A549 (cell line): ENCODE measurements at regions not wholly inside any gene's neighbourhood (a gene's known extent, or its start where the extent isn't known, plus 50 kb on each side); places are given as distances from the start of the nearest gene placed in this dataset.
A peak's percentile ranks its signal among the peaks of the same experiment; 100 is the strongest.

ENCODE experiments used
- ATAC-seq, 2 experiments: fragments of 200-7000 bp in 1 of 2; fragments of >200 bp in 1 of 2; cut with Nextera tagmentation in 1 of 2; cut with Tn5 transposase in 1 of 2; 3 replicates each; pipeline versions ENCODE4 v1.8.0 to v1.9.1; 2018 to 2020; ENCODE audit warnings: mild to moderate bottlenecking in 1 of 2, moderate library complexity in 1 of 2
- CTCF ChIA-PET: fragments of 300-600 bp; sonication (Branson Sonifier 250); formaldehyde crosslinking; extraction: SDS; loops from one replicate; lab custom pipeline; 2021; ENCODE audit warnings: antibody characterized with exemption, inconsistent platforms; lab: Yijun Ruan, JAX
- POLR2A ChIA-PET: fragments of 350-600 bp; formaldehyde crosslinking; extraction: SDS; loops from one replicate; lab custom pipeline; 2021; ENCODE audit warnings: antibody characterized with exemption, inconsistent platforms; lab: Yijun Ruan, JAX
- DNase-seq, 2 experiments: peaks; one replicate each; pipeline versions ENCODE4 v3.0.0 to v3.0.0-alpha.2; 2011 to 2016; ENCODE audit warnings: low read depth in 1 of 2, low spot score in 1 of 2
- FAIRE-seq: peaks from 2 replicates; lab custom pipeline; 2011; peaks lifted over from hg19 to GRCh38; lab: Jason Lieb, UNC
- H3K27ac ChIP-seq, 2 experiments: fragments of >200 bp; sonication (Bioruptor Twin); formaldehyde crosslinking; 3 replicates each; pipeline ENCODE4 v1.5.1; 2016 to 2017
- H3K4me1 ChIP-seq: fragments of >200 bp; sonication (Bioruptor Twin); formaldehyde crosslinking; 3 replicates; pipeline ENCODE4 v1.6.1; 2016
- H3K4me2 ChIP-seq: fragments of >200 bp; sonication (Bioruptor Twin); formaldehyde crosslinking; 3 replicates; pipeline ENCODE4 v1.6.1; 2016
- H3K4me3 ChIP-seq: fragments of >200 bp; sonication (Bioruptor Twin); formaldehyde crosslinking; 3 replicates; pipeline ENCODE4 v1.5.1; 2016
- H3K9me3 ChIP-seq: fragments of >200 bp; sonication (Bioruptor Twin); formaldehyde crosslinking; 3 replicates; pipeline ENCODE4 v1.6.1; 2016
- ATOH8 ChIP-seq: fragments of 250-450 bp; sonication (Bioruptor Pico); IDR thresholded peaks from 2 replicates; pipeline ENCODE4 v1.5.0; 2020; ENCODE audit warnings: low read depth, mild to moderate bottlenecking, moderate library complexity
- CEBPB ChIP-seq, 2 experiments: fragments of >200 bp in 1 of 2; sonication (Bioruptor Twin) in 1 of 2; formaldehyde crosslinking in 1 of 2; IDR thresholded peaks; 2 replicates each; pipeline ENCODE4 v1.6.1; 2012 to 2016
- CTCF ChIP-seq: fragments of >200 bp; sonication (Bioruptor Twin); formaldehyde crosslinking; IDR thresholded peaks from 3 replicates; pipeline ENCODE4 v1.5.1; 2016
- FOSL2 ChIP-seq, 2 experiments: fragments of 450-650 bp in 1 of 2; fragments of >200 bp in 1 of 2; sonication (Bioruptor Twin) in 1 of 2; formaldehyde crosslinking; IDR thresholded peaks; 2 replicates each; pipeline versions ENCODE4 v1.5.0 to v1.6.1; 2016 to 2020; ENCODE audit warnings: mild to moderate bottlenecking in 1 of 2, moderate library complexity in 1 of 2
- FOXS1 ChIP-seq: fragments of 250-450 bp; sonication (Bioruptor Pico); IDR thresholded peaks from 2 replicates; pipeline ENCODE4 v1.5.0; 2020; ENCODE audit warnings: mild to moderate bottlenecking, moderate library complexity
- GATA3 ChIP-seq: IDR thresholded peaks from 2 replicates; pipeline ENCODE4 v1.6.1; 2012; ENCODE audit warnings: borderline replicate concordance
- HOXB13 ChIP-seq: fragments of 250-450 bp; sonication (Bioruptor Pico); IDR thresholded peaks from 2 replicates; pipeline ENCODE4 v1.5.0; 2020; ENCODE audit warnings: low read depth, mild to moderate bottlenecking, moderate library complexity
- HOXB5 ChIP-seq: fragments of 250-450 bp; sonication (Bioruptor Pico); IDR thresholded peaks from 2 replicates; pipeline ENCODE4 v1.5.0; 2020; ENCODE audit warnings: mild to moderate bottlenecking, moderate library complexity
- JUNB ChIP-seq: fragments of >200 bp; sonication (Bioruptor Twin); formaldehyde crosslinking; IDR thresholded peaks from 2 replicates; pipeline ENCODE4 v1.6.1; 2016
- KDM5A ChIP-seq: fragments of 200-600 bp; sonication (generic); IDR thresholded peaks from 2 replicates; pipeline ENCODE4 v1.6.1; 2016; ENCODE audit warnings: antibody characterized with exemption, mild to moderate bottlenecking
- MAFK ChIP-seq: fragments of 450-650 bp; IDR thresholded peaks from 2 replicates; pipeline ENCODE4 v1.6.1; 2014; ENCODE audit not compliant: partially characterized antibody
- MAZ ChIP-seq: fragments of 150-350 bp; IDR thresholded peaks from 2 replicates; pipeline ENCODE4 v1.6.1; 2014; ENCODE audit warnings: antibody characterized with exemption, low read depth, low read length, borderline replicate concordance
- PHF8 ChIP-seq: fragments of 200-600 bp; sonication (generic); IDR thresholded peaks from 2 replicates; pipeline ENCODE4 v1.6.1; 2016; ENCODE audit warnings: low read depth, mild to moderate bottlenecking, antibody characterized with exemption, moderate library complexity, borderline replicate concordance
- RAD21 ChIP-seq, 2 experiments: fragments of >200 bp in 1 of 2; sonication (Bioruptor Twin) in 1 of 2; formaldehyde crosslinking in 1 of 2; IDR thresholded peaks in 1 of 2; conservative IDR thresholded peaks in 1 of 2; 2 replicates in 1 of 2; 3 replicates in 1 of 2; pipeline ENCODE4 v1.6.1; 2012 to 2018; ENCODE audit warnings: inconsistent platforms in 1 of 2
- SMC3 ChIP-seq: fragments of >200 bp; sonication (Bioruptor Twin); formaldehyde crosslinking; IDR thresholded peaks from 3 replicates; pipeline ENCODE4 v1.6.1; 2018; ENCODE audit warnings: inconsistent platforms
- TP53 ChIP-seq: fragments of 250-450 bp; sonication (Bioruptor Pico); IDR thresholded peaks from 2 replicates; pipeline ENCODE4 v1.5.0; 2021; ENCODE audit warnings: mild to moderate bottlenecking, moderate library complexity
- ZC3H11A ChIP-seq: fragments of 450-650 bp; IDR thresholded peaks from 2 replicates; pipeline ENCODE4 v1.6.1; 2014; ENCODE audit warnings: antibody characterized with exemption, mild to moderate bottlenecking
- ZSCAN20 ChIP-seq: fragments of 250-450 bp; sonication (Bioruptor Pico); IDR thresholded peaks from 2 replicates; pipeline ENCODE4 v1.8.0; 2022; ENCODE audit warnings: mild to moderate bottlenecking, moderate library complexity
- WGBS: methylation state at CpG from one replicate; pipeline ENCODE4 v1.1.6; 2017; ENCODE audit errors: missing lambda C conversion rate; 5-methylcytosine and 5-hydroxymethylcytosine counted together

GRCh38 chr3:84092907-84093306 lies 865.9 kb upstream of the CADM2 start:
- TF ChIP-seq ZC3H11A (no peak), KDM5A (no peak), MAZ (no peak), HOXB13 (CRISPR knock-in tag) (no peak), ATOH8 (CRISPR knock-in tag) (no peak), GATA3 (no peak), TP53 (no peak), SMC3 (no peak)
- TF ChIP-seq, all 56 proteins: peak for 0
- DNase-seq (no peak), FAIRE-seq (peak; percentile 32), ATAC-seq (no peak)
- no peaks in the 10 kb centered on the region for H3K9me3 ChIP-seq
- 26% methylated on average over 2 of the region's 2 CpGs for WGBS
- no peak overlapping the region for H3K27ac ChIP-seq
- no peak overlapping the region for H3K4me3 ChIP-seq
- no peak overlapping the region for H3K4me2 ChIP-seq
- POLR2A ChIA-PET: no interaction called here
- CTCF ChIA-PET: no interaction called here
- H3K4me1 ChIP-seq: no peaks in the 10 kb centered on the region

DNA sequence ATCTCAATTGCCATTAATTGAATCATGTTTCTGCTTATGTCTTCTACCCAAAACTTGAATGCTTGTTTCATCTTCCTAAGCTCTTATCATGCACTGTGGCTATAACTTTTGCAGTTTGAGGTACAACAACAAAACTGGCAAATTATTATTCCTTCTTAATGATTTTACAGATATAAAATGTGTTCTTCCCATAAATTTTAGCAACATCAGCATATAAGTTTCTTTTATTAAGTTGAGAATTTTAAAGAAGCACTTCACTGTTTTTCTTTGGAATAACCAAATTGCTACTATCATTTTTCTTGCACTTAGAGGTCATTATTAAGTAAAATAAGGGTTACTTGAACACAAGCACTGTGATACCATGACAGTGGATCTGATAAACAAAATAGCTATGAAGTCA lies 862.6 kb upstream of the CADM2 start:
- Histone ChIP-seq H3K27ac (no peak overlapping the region), H3K4me2 (no peak overlapping the region), H3K9me3 (no peaks in the 10 kb centered on the region), H3K4me3 (no peak overlapping the region), H3K4me1 (no peaks in the 10 kb centered on the region)
- ChIA-PET POLR2A (no interaction called here), CTCF (no interaction called here)
- TF ChIP-seq MAFK: peak; percentile 80
- no peak for TF ChIP-seq FOXS1 (CRISPR knock-in tag)
- FAIRE-seq (no peak), ATAC-seq (no peak), DNase-seq (no peak)

- Histone ChIP-seq H3K4me2 (peak overlapping the region; percentile 40; the same call in 2 of the 3 replicates), H3K4me3 (no peak overlapping the region), H3K4me1 (no peaks in the 10 kb centered on the region), H3K27ac (no peak overlapping the region), H3K9me3 (no peaks in the 10 kb centered on the region)
- ChIA-PET CTCF (no interaction called here), POLR2A (no interaction called here)
- TF ChIP-seq RAD21 (conservative IDR thresholded peaks at IDR 0.05 in 1 of 2, IDR thresholded peaks at IDR 0.05 in 1 of 2) (no peak), SMC3 (no peak), ZSCAN20 (no peak), PHF8 (no peak)
- FAIRE-seq (no peak), ATAC-seq (no peak), DNase-seq (no peak)
- WGBS: 26% methylated on average over 2 of the region's 2 CpGs
These were observed 857.9 kb upstream of the CADM2 start for GRCh38 chr3:84100861-84101260.

DNA sequence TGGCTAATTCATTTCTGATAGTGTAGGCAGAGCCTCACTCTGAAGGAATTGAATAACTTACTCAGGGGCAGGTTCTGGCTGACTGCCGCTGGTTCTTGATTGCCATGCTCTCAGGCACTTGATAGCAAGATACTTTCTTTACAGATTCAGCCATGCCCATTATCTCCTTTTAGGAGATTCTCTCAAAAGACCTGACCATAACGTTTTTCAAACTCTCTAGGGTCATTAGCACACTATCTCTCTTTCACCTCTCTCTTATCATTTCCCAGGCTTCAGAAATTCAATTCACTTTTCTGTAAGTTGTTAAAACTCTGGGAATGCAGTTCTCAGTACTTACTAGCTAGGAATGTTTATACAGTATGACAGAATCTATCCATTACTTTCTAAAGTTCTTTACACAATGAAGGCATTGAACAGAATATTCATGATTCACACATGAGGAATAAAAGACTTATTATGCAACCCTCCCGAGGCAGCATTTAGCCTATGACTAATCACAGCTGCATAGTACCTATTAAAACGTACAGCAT lies 850.3 kb upstream of the CADM2 start:
- Histone ChIP-seq H3K4me3 (no peak overlapping the region), H3K27ac (peak overlapping the region; percentile 44 to 73; a peak in 5 of 6 replicates), H3K4me2 (peak overlapping the region; percentile 67), H3K9me3 (no peaks in the 10 kb centered on the region), H3K4me1 (peaks cover 23% of the 10 kb centered on the region; the same call in 2 of the 3 replicates)
- ATAC-seq: peak; percentile 88 to 89
- WGBS: 2% methylated on average over 4 of the region's 4 CpGs
- CTCF ChIA-PET: no interaction called here
- peak; percentile 21 to 57 for DNase-seq
- TF ChIP-seq HOXB13 (CRISPR knock-in tag) (no peak), FOSL2 (IDR thresholded peaks at IDR 0.05) (peak; percentile 29; the same call in 1 of the 2 replicates), FOSL2 (CRISPR knock-in tag; IDR thresholded peaks at IDR 0.05) (peak; percentile 71), CTCF (no peak), JUNB (peak; percentile 69), HOXB5 (CRISPR knock-in tag) (no peak), CEBPB (IDR thresholded peaks at IDR 0.05) (peak; percentile 67 to 88; a peak in 3 of 4 replicates)
- POLR2A ChIA-PET: no interaction called here
- FAIRE-seq: peak; percentile 90
